ENCODE measurements at regions not wholly inside any gene's neighbourhood (a gene's known extent, or its start where the extent isn't known, plus 50 kb on each side); places are given as distances from the start of the nearest gene placed in this dataset.

- no peak overlapping the region for H3K27ac ChIP-seq
- no peak overlapping the region for H3K27ac Mint-ChIP-seq
Observed at GRCh38 chr13:110008816-110009215, 222.4 kb upstream of the IRS2 start.

GRCh38 chr13:110006304-110006703 lies 219.9 kb upstream of the IRS2 start:
- no peak for DNase-seq (ENCODE audit: low spot score)
- peaks cover 2% of the 10 kb centered on the region for H3K27me3 Mint-ChIP-seq (ENCODE audit: insufficient read depth, low read depth)
- H3K27me3 ChIP-seq, result no peaks in the 10 kb centered on the region
- peaks cover 3% of the 10 kb centered on the region for H3K4me1 ChIP-seq
- no peaks in the 10 kb centered on the region for H3K79me2 ChIP-seq (ENCODE audit: low read depth)
- H3K4me2 ChIP-seq, result no peak overlapping the region
- H3K4me3 ChIP-seq, result no peak overlapping the region
- no peaks in the 10 kb centered on the region for H3K36me3 Mint-ChIP-seq
- peak overlapping the region; percentile 25 for H3K27ac Mint-ChIP-seq
- no peak for TF ChIP-seq EZH2phosphoT487 (IDR thresholded peaks at IDR 0.05)
- no peak for TF ChIP-seq CTCF (IDR thresholded peaks at IDR 0.05)
- TF ChIP-seq EZH2 (IDR thresholded peaks at IDR 0.05), result no peak
- H3K9me3 Mint-ChIP-seq, result no peaks in the 10 kb centered on the region
- H3K9me3 ChIP-seq (ENCODE audit: low read depth), result no peaks in the 10 kb centered on the region
- H3K4me3 Mint-ChIP-seq, result no peak overlapping the region
- no peak overlapping the region for H3K27ac ChIP-seq
- H3K36me3 ChIP-seq, result no peaks in the 10 kb centered on the region
- no peaks in the 10 kb centered on the region for H3F3A ChIP-seq (ENCODE audit: low read depth)
- no peak overlapping the region for H3K9ac ChIP-seq
- H2AFZ ChIP-seq (replicated peaks), result no peak overlapping the region
- H4K20me1 ChIP-seq (ENCODE audit: low read depth), result no peaks in the 10 kb centered on the region
- peaks cover 10% of the 10 kb centered on the region for H3K4me1 Mint-ChIP-seq

More at GRCh38 chr13:110008816-110009215, 222.4 kb upstream of the IRS2 start:
- DNase-seq (ENCODE audit: low spot score), result no peak
- no peak for TF ChIP-seq EZH2phosphoT487 (IDR thresholded peaks at IDR 0.05)
- no peak for TF ChIP-seq EZH2 (IDR thresholded peaks at IDR 0.05)
- no peak for TF ChIP-seq CTCF (IDR thresholded peaks at IDR 0.05)
- no peak overlapping the region for H3K4me2 ChIP-seq
- H2AFZ ChIP-seq (replicated peaks), result no peak overlapping the region
- H3K4me1 ChIP-seq, result peaks cover 3% of the 10 kb centered on the region
- no peak overlapping the region for H3K4me3 ChIP-seq
- no peaks in the 10 kb centered on the region for H3K36me3 ChIP-seq
- Mint-ChIP-seq H3K9me3 (no peaks in the 10 kb centered on the region), H3K36me3 (no peaks in the 10 kb centered on the region), H3K27me3 (ENCODE audit: insufficient read depth, low read depth) (peaks cover 4% of the 10 kb centered on the region), H3K4me1 (peaks cover 7% of the 10 kb centered on the region), H3K4me3 (no peak overlapping the region)
- no peaks in the 10 kb centered on the region for H3K9me3 ChIP-seq (ENCODE audit: low read depth)
- H3K27me3 ChIP-seq, result no peaks in the 10 kb centered on the region
- H4K20me1 ChIP-seq (ENCODE audit: low read depth), result no peaks in the 10 kb centered on the region
- H3F3A ChIP-seq (ENCODE audit: low read depth), result no peaks in the 10 kb centered on the region
- H3K79me2 ChIP-seq (ENCODE audit: low read depth), result no peaks in the 10 kb centered on the region
- no peak overlapping the region for H3K9ac ChIP-seq

- Histone ChIP-seq H3K9me3 (ENCODE audit: low read depth) (no peaks in the 10 kb centered on the region), H3K4me3 (no peak overlapping the region), H3K36me3 (no peaks in the 10 kb centered on the region), H3K27ac (no peak overlapping the region), H3K4me1 (peaks cover 3% of the 10 kb centered on the region), H2AFZ (replicated peaks) (no peak overlapping the region), H3K4me2 (no peak overlapping the region), H3K79me2 (ENCODE audit: low read depth) (no peaks in the 10 kb centered on the region), H3K27me3 (no peaks in the 10 kb centered on the region), H3K9ac (no peak overlapping the region), H4K20me1 (ENCODE audit: low read depth) (no peaks in the 10 kb centered on the region), H3F3A (ENCODE audit: low read depth) (no peaks in the 10 kb centered on the region)
- H3K27me3 Mint-ChIP-seq (ENCODE audit: insufficient read depth, low read depth), result peaks cover 1% of the 10 kb centered on the region
- TF ChIP-seq CTCF (IDR thresholded peaks at IDR 0.05) (no peak), EZH2phosphoT487 (IDR thresholded peaks at IDR 0.05) (no peak), EZH2 (IDR thresholded peaks at IDR 0.05) (no peak)
- H3K4me3 Mint-ChIP-seq, result no peak overlapping the region
- H3K9me3 Mint-ChIP-seq, result no peaks in the 10 kb centered on the region
- no peak for DNase-seq (ENCODE audit: low spot score)
- H3K27ac Mint-ChIP-seq, result no peak overlapping the region
- H3K4me1 Mint-ChIP-seq, result peaks cover 8% of the 10 kb centered on the region
- no peaks in the 10 kb centered on the region for H3K36me3 Mint-ChIP-seq
Observed at GRCh38 chr13:110005563-110005962, 219.2 kb upstream of the IRS2 start.

Data from neural progenitor cell (in vitro differentiated cells).